HG03196 (cell line): ENCODE measurements at regions not wholly inside any gene's neighbourhood (a gene's known extent, or its start where the extent isn't known, plus 50 kb on each side); places are given as distances from the start of the nearest gene placed in this dataset.

Experiments
- ATAC-seq: cut with Tn5 transposase; IDR thresholded peaks from one replicate; pipeline ENCODE4 v1.9.1; 2021; ENCODE audit not compliant: unreplicated experiment

- ATAC-seq = no peak
These were observed 178.6 kb upstream of the RBMS1 start for GRCh38 chr2:160672211-160672610.

- no peak for ATAC-seq
These were observed 180.6 kb upstream of the RBMS1 start for GRCh38 chr2:160674146-160674750.

- ATAC-seq = no peak
These were observed 186.1 kb upstream of the RBMS1 start for GRCh38 chr2:160679686-160680085.

DNA sequence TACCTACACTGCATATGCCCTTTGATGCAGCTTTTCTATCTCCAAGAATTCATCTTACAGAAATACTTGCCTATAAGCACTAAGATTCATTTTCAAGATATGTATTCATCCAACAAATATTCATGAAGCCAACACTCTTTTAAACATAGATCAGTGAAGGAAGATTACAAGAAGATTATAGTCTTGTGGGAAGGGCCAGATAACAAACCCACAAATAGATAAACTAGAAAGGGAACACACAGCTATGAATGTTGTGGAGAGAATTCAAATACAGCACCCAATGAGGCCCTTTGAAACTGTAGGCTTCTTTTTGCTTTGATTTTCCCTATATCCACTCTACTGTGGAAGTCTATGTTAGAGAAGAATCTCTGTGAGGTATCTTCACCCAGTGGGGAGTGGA is 186.7 kb upstream of the RBMS1 start:
- ATAC-seq = no peak

DNA sequence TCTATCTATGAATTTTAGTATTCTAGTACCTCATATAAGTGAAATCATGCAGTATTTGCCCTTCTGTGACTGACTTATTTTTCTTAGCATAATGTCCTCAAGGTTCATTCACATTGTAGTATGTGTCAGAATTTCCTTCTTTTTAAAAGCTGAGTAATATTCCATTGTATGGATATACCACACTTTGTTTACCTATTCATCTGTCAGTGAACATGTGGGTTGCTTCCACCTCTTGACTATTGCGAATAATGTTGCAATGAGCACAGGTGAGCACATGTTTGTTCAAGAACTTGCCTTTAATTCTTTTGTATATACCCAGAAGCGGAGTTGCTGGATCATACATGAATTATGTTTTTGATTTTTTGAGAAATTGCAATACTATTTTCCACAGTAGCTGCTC is 187.4 kb upstream of the RBMS1 start:
- no peak for ATAC-seq

DNA sequence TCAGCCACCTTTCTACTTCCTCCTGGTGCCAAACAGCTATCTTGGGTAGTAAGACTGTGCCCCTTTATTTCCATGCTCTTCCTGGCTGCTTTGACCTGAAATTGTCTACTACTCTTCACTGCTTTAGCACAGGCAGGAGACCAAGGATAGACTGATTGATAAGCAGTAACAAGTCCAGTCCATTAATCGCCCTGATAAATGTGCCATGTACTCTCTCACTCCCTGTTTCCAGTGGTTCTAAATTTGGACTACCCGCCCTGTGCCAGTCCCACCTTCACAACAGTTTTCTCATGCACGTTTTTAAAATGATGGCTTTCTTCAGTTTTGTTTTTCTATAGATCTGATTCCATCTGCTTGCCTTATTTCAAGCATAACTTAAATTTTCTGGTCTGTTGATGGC is 189.6 kb upstream of the RBMS1 start:
- ATAC-seq = no peak

- no peak for ATAC-seq
These were observed 194.0 kb upstream of the RBMS1 start for GRCh38 chr2:160687629-160688028.

DNA sequence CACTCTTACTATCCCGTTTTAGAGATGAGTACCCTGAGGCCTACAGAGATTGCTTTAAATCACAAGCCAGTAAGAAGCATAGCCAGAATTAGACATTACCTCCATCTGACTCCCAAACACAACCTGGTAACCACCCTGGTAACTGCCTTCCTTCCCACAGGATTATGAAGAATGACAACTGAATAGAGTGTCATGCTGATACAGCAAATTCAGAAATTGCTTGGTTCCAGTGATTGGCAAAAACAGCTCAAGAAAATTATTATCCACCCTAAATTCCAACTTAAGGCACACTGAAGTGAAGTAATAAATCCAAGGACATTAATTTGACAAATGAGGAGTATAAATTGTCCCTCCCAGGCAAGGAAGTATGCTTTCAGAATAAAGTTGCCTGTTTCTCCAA is 195.8 kb upstream of the RBMS1 start:
- no peak for ATAC-seq

GRCh38 chr2:160694221-160694620 is 200.6 kb upstream of the RBMS1 start:
- ATAC-seq = no peak

DNA sequence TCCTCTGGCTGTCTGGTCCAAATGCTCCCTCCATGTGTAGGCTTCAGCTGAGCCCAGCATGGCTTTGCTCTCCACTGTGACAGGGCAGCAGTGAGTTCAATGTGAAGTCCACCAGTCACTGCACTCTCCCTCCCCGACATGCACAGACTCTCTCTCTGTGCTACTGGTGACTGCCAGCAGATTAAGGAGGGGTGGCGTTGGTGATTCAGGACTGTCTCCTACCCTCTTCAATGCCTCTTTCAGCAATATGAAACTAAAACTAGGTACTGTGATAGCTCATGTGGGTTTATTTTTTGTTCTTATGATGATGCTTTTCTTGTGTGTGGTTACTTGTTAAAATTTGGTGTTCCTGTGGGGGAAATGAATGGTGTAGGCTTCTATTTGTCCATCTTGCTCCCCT is 201.0 kb upstream of the RBMS1 start:
- ATAC-seq = peak; percentile 73

DNA sequence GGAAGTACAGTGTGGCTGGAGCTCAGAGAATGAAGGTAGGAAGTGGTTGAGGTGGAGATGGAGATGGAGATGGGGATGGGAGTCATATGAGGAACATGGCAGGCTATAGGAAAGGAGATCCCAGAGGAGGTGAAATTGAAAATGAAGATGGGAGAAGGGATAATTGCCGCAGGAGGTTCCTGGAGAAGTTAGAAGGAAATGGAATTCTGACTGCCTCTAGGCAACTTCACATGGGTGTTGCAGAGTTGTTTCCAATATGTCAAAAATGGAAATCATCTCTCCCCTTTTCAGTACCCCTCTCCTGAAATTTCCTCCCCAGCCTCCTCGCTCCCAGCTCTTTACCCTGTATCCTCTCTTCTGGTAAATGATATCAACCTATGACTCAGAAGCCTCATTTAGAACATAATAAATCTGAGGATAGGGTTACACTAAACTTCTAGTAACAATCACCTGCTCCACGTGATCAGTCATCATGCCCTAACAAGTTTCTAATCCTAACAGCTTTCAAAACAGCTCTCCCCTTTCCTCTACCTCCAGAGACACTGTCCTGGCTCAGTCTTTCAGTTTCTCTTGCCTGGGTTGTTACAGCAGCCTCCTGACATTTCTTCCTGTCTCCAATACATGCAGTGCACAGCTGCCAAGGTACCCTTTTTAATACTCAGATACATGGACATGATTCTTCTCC is 201.9 kb upstream of the RBMS1 start:
- no peak for ATAC-seq

DNA sequence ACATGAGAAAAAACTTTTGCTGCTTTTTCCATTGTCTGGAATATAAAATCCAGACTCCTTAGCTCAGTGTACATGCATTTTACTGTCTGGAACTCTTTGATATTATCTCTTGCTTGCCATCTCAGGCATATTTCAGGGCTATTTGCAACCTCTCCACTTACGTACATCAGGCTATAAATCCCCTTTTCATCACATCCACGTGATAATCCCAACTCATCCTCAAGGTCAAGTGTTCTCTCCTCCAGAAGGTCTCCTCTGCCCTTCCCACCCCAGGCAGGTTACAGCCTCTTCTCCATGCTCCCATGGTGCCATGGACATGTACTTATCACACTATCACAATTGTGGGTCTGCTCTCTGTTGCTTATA is 202.5 kb upstream of the RBMS1 start:
- ATAC-seq = no peak

DNA sequence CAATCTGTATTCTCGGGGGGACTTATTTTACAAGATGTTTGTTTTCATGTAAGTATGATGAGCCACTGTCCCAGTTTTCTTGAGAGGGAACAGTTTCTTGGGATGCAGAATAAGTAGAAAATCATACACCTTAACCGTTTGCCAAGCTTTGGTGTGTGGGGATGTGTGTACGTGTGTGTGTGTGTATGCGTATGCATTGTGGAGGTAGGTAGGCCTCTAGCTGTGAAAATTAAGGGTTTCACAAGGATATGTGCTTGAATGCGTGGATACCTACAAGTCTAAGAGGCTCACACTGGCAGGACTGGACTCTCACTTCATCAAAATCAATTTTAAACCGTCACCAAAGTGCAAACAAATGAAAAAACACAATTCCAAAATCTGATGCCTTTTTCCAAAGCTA is 204.2 kb upstream of the RBMS1 start:
- no peak for ATAC-seq

DNA sequence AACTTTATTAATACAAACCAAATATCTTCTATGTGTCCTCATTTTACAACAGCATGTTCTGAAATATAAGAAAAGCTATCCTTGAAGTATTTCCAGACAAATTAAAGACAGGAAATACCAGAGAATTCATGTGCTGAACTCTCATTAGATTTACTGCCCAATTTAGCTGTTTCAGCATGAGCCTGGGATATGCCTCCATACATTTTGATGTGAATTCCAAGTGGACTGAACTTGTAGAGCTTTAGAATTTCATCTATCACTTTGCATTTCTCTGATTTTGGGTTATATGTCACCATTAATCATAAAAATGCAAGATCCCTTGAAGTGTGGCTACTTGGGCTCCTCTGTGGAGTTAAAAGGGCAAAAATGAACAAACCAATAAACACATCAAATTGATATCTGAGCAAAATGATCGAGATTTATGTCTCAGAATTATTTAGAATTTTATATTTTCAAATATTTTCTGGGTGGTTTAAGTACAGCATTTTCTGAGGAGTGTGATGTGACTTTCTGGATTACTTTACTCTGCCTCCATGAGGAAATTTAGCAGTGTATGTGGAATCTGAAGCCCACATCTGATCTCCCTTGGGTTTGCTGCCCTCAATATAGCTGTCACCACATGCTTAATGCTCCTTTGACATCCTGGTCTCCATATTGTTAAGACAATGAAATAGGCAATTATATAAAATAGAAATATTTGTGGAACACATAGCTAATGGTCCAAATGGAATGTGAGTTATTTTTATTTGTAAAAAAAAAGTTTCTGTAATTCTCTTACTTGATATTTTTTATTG is 206.6 kb upstream of the RBMS1 start:
- ATAC-seq = no peak

DNA sequence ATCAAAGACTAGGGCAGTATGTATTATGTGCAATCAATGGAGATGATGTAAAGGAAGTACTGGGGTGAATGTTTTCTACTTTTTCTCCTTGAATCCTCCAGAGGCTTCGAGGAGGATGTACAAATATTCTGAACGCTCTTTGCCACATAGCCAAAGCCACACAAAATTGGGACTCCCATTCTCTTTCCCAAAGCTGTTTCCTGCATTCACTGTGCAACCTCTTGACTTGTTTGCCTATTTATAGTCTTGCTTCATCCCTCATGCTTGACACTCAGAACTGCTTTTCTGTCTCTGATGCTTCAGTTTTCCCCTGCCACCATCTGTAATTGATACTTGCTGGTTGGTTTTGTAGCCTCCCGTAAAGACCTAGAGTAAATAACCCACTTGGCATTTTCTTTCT is 208.2 kb upstream of the RBMS1 start:
- ATAC-seq = no peak

- ATAC-seq = no peak
These were observed 209.1 kb upstream of the RBMS1 start for GRCh38 chr2:160702754-160703153.

DNA sequence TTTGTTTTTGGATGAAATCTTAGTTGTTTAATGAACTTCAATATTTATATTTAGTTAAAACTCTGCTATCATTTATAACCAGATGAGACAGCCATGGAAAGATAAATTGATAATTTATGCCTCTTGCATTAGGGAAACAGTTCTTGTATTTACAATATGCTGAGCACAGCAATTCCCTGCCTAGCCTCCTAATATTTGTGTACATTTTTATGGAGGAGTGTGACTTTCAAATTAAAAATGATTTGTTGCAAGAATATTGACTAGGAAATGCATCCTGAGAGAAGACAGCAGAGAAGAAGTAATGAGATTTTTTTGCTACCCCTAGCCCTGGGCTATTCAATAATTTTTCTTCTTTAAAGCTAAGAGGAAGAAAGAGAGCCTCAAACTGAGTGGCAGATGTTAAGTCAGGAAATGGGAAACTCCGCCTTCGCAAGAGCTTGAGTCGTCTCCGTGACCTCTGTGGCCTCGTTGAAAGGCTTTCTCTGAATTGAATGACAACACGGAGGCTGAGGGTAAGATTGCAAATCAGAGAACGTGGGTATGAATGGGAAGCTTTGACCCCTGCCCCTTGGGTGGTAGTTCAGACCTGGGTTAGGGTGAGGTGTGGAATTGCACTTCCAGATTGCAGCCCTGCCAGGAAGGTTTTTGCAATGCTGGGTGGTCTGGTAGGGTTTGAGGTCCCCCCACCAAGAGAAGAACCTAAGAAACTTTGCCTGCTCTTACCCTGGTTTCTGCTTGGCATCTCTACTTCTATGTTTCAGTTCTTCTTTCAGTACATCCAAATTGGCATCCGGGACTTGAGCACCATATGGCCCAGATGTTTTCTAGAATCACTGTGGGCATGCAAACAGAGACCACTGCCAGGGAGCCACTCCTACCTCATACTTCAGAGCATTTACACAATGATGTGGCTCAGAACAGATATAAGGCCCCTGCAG is 210.3 kb upstream of the RBMS1 start:
- peak; percentile 94 for ATAC-seq

DNA sequence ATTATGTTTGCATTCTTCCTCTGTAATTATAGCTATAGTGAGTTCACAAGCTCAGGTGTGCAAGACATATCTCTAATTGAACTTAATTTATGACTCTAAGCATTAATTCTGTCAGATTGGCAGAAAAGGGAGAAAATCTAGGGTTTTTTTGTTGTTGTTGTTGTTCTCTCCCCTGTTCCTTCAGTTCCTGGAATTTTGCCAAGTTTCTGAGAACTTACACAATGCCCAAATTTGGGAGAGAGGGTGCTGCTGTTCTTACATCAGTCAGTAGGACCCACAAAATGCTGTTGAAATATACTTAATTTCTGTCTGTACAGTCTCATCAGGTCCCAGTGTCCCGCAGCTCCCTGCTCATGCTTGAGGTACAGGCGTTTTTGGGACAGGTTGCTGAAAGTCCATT is 221.8 kb upstream of the RBMS1 start:
- ATAC-seq = no peak

GRCh38 chr2:160719116-160719515 is 225.5 kb upstream of the RBMS1 start:
- ATAC-seq = no peak

- ATAC-seq = no peak
These were observed 226.5 kb upstream of the RBMS1 start for GRCh38 chr2:160720098-160720497.
